Transverse colon (tissue), 4 donors: ENCODE measurements at regions not wholly inside any gene's neighbourhood (a gene's known extent, or its start where the extent isn't known, plus 50 kb on each side); places are given as distances from the start of the nearest gene placed in this dataset.
"Not testable (repeated sequence)": the region's sequence is repeated elsewhere in the genome, so short reads cannot be mapped to it uniquely, and the experiment has no call there.

Source experiments
- DNase-seq: peaks from one replicate; pipeline ENCODE4 v3.0.0-alpha.2; 2019
- H3K27ac ChIP-seq, 4 donors: fragments of 200-600 bp; sonication (generic); 2 replicates each; pipeline ENCODE4 v1.5.1; 2016 to 2018; ENCODE audit warnings: inconsistent platforms in 4 of 4
- H3K27me3 ChIP-seq: fragments of 200-600 bp; sonication (generic); 2 replicates; pipeline ENCODE4 v1.5.1; 2017; ENCODE audit warnings: inconsistent platforms
- H3K36me3 ChIP-seq, 4 donors: fragments of 200-600 bp; sonication (generic); 2 replicates each; pipeline ENCODE4 v1.5.1; 2017 to 2019; ENCODE audit warnings: inconsistent platforms in 4 of 4
- H3K4me1 ChIP-seq, 4 donors: fragments of 200-600 bp; sonication (generic); 2 replicates each; pipeline ENCODE4 v1.5.1; 2017 to 2020; ENCODE audit warnings: inconsistent platforms in 4 of 4
- H3K4me3 ChIP-seq, 4 donors: fragments of 200-600 bp; sonication (generic); 1 replicate in 1 of 4; 2 replicates in 3 of 4; pipeline versions ENCODE4 v1.5.1 to v1.6.1; 2017 to 2019; ENCODE audit warnings: inconsistent platforms in 4 of 4
- H3K9me3 ChIP-seq, 2 donors: fragments of 200-600 bp; sonication (generic); 2 replicates each; pipeline ENCODE4 v1.5.1; 2017 to 2019; ENCODE audit warnings: inconsistent platforms in 2 of 2
- CTCF ChIP-seq, 5 experiments: fragments of 200-600 bp in 3 of 5; fragments of 450-650 bp in 2 of 5; sonication (generic) in 3 of 5; IDR thresholded peaks; 1 replicate in 2 of 5; 2 replicates in 3 of 5; pipeline ENCODE4 v1.5.1; 2016 to 2017; ENCODE audit warnings: antibody characterized with exemption in 5 of 5, inconsistent platforms in 3 of 5, mild to moderate bottlenecking in 2 of 5, moderate library complexity in 1 of 5
- EP300 ChIP-seq: sonication (generic); formaldehyde crosslinking; IDR thresholded peaks from one replicate; pipeline ENCODE4 v1.6.1; 2017; ENCODE audit warnings: antibody characterized with exemption, low read depth
- POLR2A ChIP-seq: fragments of 450-650 bp; IDR thresholded peaks from one replicate; pipeline ENCODE4 v1.6.1; 2016; ENCODE audit warnings: antibody characterized with exemption, mild to moderate bottlenecking, moderate library complexity
- POLR2AphosphoS5 ChIP-seq, 3 donors: sonication (generic); formaldehyde crosslinking; IDR thresholded peaks; one replicate each; pipeline ENCODE4 v1.6.1; 2016; ENCODE audit warnings: antibody characterized with exemption in 3 of 3
- WGBS, 2 donors: methylation state at CpG; one replicate each; pipeline ENCODE4 v1.1.5; 2018; ENCODE audit warnings: low coverage in 1 of 2; 5-methylcytosine and 5-hydroxymethylcytosine counted together
- in situ Hi-C, 4 donors: fragments of 200-750 bp; cut with MboI; loops; one replicate each; pipeline versions ENCODE4 v1.15.0 to v1.15.1; 2017; ENCODE audit warnings: low sequenced_read_pairs in 3 of 4, low pct_ligation_motif_present in 1 of 4, low pct_unique_long_range_greater_than_20kb in 1 of 4
- intact Hi-C: fragments of 100-400 bp; cut with DNase I; formaldehyde crosslinking; loops from one replicate; pipeline ENCODE4 v1.15.1; 2023; ENCODE audit warnings: low total_unique reads

GRCh38 chr10:61580608-61581007 lies 82.1 kb upstream of the CABCOCO1 start:
- intact Hi-C loops = no loop called here
- Histone ChIP-seq H3K27ac (no peak overlapping the region), H3K4me1 (no peaks in the 10 kb centered on the region), H3K27me3 (no peaks in the 10 kb centered on the region), H3K9me3 (no peaks in the 10 kb centered on the region), H3K4me3 (no peak overlapping the region), H3K36me3 (no peaks in the 10 kb centered on the region)
- TF ChIP-seq POLR2A (no peak), EP300 (no peak), CTCF (IDR thresholded peaks at IDR 0.05) (no peak), POLR2AphosphoS5 (IDR thresholded peaks at IDR 0.05) (no peak)
- DNase-seq = no peak
- in situ Hi-C loops = no loop called here
- WGBS, 2 donors = 90 to 94% methylated on average over 4 of the region's 4 CpGs

- 60 to 76% methylated on average over 3 to 4 of the region's 4 CpGs for WGBS, 2 donors
- H3K4me1 ChIP-seq, H3K9me3 ChIP-seq, in situ Hi-C loops, H3K36me3 ChIP-seq, DNase-seq, H3K27me3 ChIP-seq, H3K27ac ChIP-seq, H3K4me3 ChIP-seq, intact Hi-C loops: not testable (repeated sequence)
These were observed 92.5 kb upstream of the CABCOCO1 start for GRCh38 chr10:61570204-61570603.

GRCh38 chr10:61567729-61568128 lies 95.0 kb upstream of the CABCOCO1 start:
- 67 to 89% methylated on average over 1 to 2 of the region's 2 CpGs for WGBS, 2 donors
- no peak overlapping the region for H3K4me3 ChIP-seq
- H3K27ac ChIP-seq = no peak overlapping the region
- H3K9me3 ChIP-seq = no peaks in the 10 kb centered on the region
- no peaks in the 10 kb centered on the region for H3K36me3 ChIP-seq
- no peaks in the 10 kb centered on the region for H3K4me1 ChIP-seq
- DNase-seq = no peak
- intact Hi-C loops (no loop called here), in situ Hi-C loops (no loop called here)
- TF ChIP-seq POLR2AphosphoS5 (IDR thresholded peaks at IDR 0.05) = no peak
- no peak for TF ChIP-seq CTCF (IDR thresholded peaks at IDR 0.05)
- TF ChIP-seq EP300 = no peak
- TF ChIP-seq POLR2A = no peak
- no peaks in the 10 kb centered on the region for H3K27me3 ChIP-seq

- no peaks in the 10 kb centered on the region for H3K36me3 ChIP-seq
- H3K4me1 ChIP-seq = no peaks in the 10 kb centered on the region
- TF ChIP-seq POLR2A (no peak), POLR2AphosphoS5 (IDR thresholded peaks at IDR 0.05) (no peak), CTCF (IDR thresholded peaks at IDR 0.05) (no peak)
- in situ Hi-C loops (no loop called here), intact Hi-C loops (no loop called here)
- H3K27ac ChIP-seq = no peak overlapping the region
- WGBS, 2 donors = 54 to 73% methylated on average over 4 of the region's 4 CpGs
- H3K27me3 ChIP-seq = no peaks in the 10 kb centered on the region
- H3K9me3 ChIP-seq = no peaks in the 10 kb centered on the region
- DNase-seq = no peak
- no peak overlapping the region for H3K4me3 ChIP-seq
These were observed 96.7 kb upstream of the CABCOCO1 start for GRCh38 chr10:61565819-61566560.

GRCh38 chr10:61564444-61564843 lies 98.3 kb upstream of the CABCOCO1 start:
- H3K27ac ChIP-seq = no peak overlapping the region
- in situ Hi-C loops (no loop called here), intact Hi-C loops (no loop called here)
- no peaks in the 10 kb centered on the region for H3K4me1 ChIP-seq
- TF ChIP-seq EP300 (no peak), POLR2AphosphoS5 (IDR thresholded peaks at IDR 0.05) (no peak), POLR2A (no peak), CTCF (IDR thresholded peaks at IDR 0.05) (no peak)
- no peaks in the 10 kb centered on the region for H3K27me3 ChIP-seq
- WGBS, 2 donors = 88 to 100% methylated on average over 1 of the region's 1 CpG
- DNase-seq = no peak
- H3K36me3 ChIP-seq = no peaks in the 10 kb centered on the region
- H3K4me3 ChIP-seq = no peak overlapping the region
- H3K9me3 ChIP-seq = no peaks in the 10 kb centered on the region
